HepG2 (cell line): ENCODE measurements at regions not wholly inside any gene's neighbourhood (a gene's known extent, or its start where the extent isn't known, plus 50 kb on each side); places are given as distances from the start of the nearest gene placed in this dataset.

Experiments used
- EED ChIP-seq: sonication (generic); formaldehyde crosslinking; IDR thresholded peaks from 2 replicates; pipeline ENCODE4 v1.5.0; 2020; ENCODE audit warnings: mild to moderate bottlenecking, missing genetic modification reagents
- EP300 ChIP-seq, 3 experiments: sonication (generic) in 1 of 3; formaldehyde crosslinking in 1 of 3; IDR thresholded peaks; 2 replicates each; pipeline versions ENCODE4 v1.5.1 to v1.6.1; 2011 to 2020; ENCODE audit warnings: low read depth in 2 of 3, low read length in 2 of 3, borderline replicate concordance in 1 of 3, improper control_type of control experiment in 1 of 3, mild to moderate bottlenecking in 1 of 3, missing genetic modification reagents in 1 of 3, moderate library complexity in 1 of 3
- FOSL1 ChIP-seq: sonication (generic); formaldehyde crosslinking; IDR thresholded peaks from 2 replicates; pipeline ENCODE4 v1.9.0; 2021; ENCODE audit warnings: missing genetic modification reagents, borderline replicate concordance
- FOXA3 ChIP-seq: IDR thresholded peaks from 2 replicates; pipeline ENCODE4 v1.6.1; 2016; ENCODE audit warnings: missing genetic modification reagents, missing compliant biosample characterization
- FOXK1 ChIP-seq: sonication (generic); formaldehyde crosslinking; IDR thresholded peaks from 2 replicates; pipeline ENCODE4 v1.4.0; 2020; ENCODE audit warnings: low read depth, missing genetic modification reagents, borderline replicate concordance
- FOXP1 ChIP-seq, 2 experiments: fragments of 450-650 bp in 1 of 2; IDR thresholded peaks; 2 replicates each; pipeline ENCODE4 v1.6.1; 2017 to 2018; ENCODE audit warnings: antibody characterized with exemption in 1 of 2
- HHEX ChIP-seq: IDR thresholded peaks from 2 replicates; pipeline ENCODE4 v1.6.1; 2016; ENCODE audit warnings: control low read depth
- IKZF4 ChIP-seq: sonication (generic); formaldehyde crosslinking; IDR thresholded peaks from 2 replicates; pipeline ENCODE4 v1.5.1; 2020; ENCODE audit warnings: borderline replicate concordance, mild to moderate bottlenecking, low read depth, missing genetic modification reagents; ENCODE audit errors: not compliant biosample characterization
- KDM6A ChIP-seq: IDR thresholded peaks from 2 replicates; pipeline ENCODE4 v1.6.1; 2016; ENCODE audit warnings: low read depth
- MIER2 ChIP-seq: IDR thresholded peaks from 2 replicates; pipeline ENCODE4 v1.6.1; 2016; ENCODE audit warnings: missing biosample characterization, missing genetic modification reagents
- MIXL1 ChIP-seq: IDR thresholded peaks from 2 replicates; pipeline ENCODE4 v1.6.1; 2016
- PPARG ChIP-seq: conservative IDR thresholded peaks from 2 replicates; pipeline ENCODE4 v1.6.1; 2016; ENCODE audit warnings: missing biosample characterization, missing genetic modification reagents
- REL ChIP-seq: sonication (generic); formaldehyde crosslinking; conservative IDR thresholded peaks from 2 replicates; pipeline ENCODE4 v1.8.0; 2022; ENCODE audit warnings: mild to moderate bottlenecking, missing genetic modification reagents, moderate library complexity
- RORA ChIP-seq: sonication (generic); formaldehyde crosslinking; IDR thresholded peaks from 2 replicates; pipeline ENCODE4 v1.5.0; 2020; ENCODE audit warnings: mild to moderate bottlenecking, missing genetic modification reagents, moderate library complexity
- SAP130 ChIP-seq: IDR thresholded peaks from 2 replicates; pipeline ENCODE4 v1.6.1; 2016; ENCODE audit warnings: low read depth
- SOX5 ChIP-seq: IDR thresholded peaks from 2 replicates; pipeline ENCODE4 v1.6.1; 2016; ENCODE audit warnings: borderline replicate concordance
- ZNF138 ChIP-seq: sonication (generic); formaldehyde crosslinking; IDR thresholded peaks from 2 replicates; pipeline ENCODE4 v1.5.0; 2020; ENCODE audit warnings: mild to moderate bottlenecking, low read depth, missing genetic modification reagents
- ZNF3 ChIP-seq: IDR thresholded peaks from 2 replicates; pipeline ENCODE4 v1.7.0; 2017; ENCODE audit warnings: inconsistent platforms
- ZNF652 ChIP-seq: IDR thresholded peaks from 2 replicates; pipeline ENCODE4 v1.6.1; 2016; ENCODE audit warnings: low read depth, borderline replicate concordance
- TF ChIP-seq, protein P1 (sequence below): sonication (generic); formaldehyde crosslinking; conservative IDR thresholded peaks from 2 replicates; pipeline ENCODE4 v1.4.0; 2020; ENCODE audit warnings: mild to moderate bottlenecking, missing genetic modification reagents, moderate library complexity
- TF ChIP-seq, protein P2 (sequence below): sonication (generic); formaldehyde crosslinking; conservative IDR thresholded peaks from 2 replicates; pipeline ENCODE4 v1.4.0; 2020; ENCODE audit warnings: missing genetic modification reagents
- TF ChIP-seq, protein P3 (sequence below): IDR thresholded peaks from 2 replicates; pipeline ENCODE4 v1.6.1; 2016; ENCODE audit warnings: low read depth
- TF ChIP-seq, protein P4 (sequence below): sonication (generic); formaldehyde crosslinking; IDR thresholded peaks from 2 replicates; pipeline ENCODE4 v1.4.0; 2020; ENCODE audit warnings: mild to moderate bottlenecking, missing genetic modification reagents

DNA sequence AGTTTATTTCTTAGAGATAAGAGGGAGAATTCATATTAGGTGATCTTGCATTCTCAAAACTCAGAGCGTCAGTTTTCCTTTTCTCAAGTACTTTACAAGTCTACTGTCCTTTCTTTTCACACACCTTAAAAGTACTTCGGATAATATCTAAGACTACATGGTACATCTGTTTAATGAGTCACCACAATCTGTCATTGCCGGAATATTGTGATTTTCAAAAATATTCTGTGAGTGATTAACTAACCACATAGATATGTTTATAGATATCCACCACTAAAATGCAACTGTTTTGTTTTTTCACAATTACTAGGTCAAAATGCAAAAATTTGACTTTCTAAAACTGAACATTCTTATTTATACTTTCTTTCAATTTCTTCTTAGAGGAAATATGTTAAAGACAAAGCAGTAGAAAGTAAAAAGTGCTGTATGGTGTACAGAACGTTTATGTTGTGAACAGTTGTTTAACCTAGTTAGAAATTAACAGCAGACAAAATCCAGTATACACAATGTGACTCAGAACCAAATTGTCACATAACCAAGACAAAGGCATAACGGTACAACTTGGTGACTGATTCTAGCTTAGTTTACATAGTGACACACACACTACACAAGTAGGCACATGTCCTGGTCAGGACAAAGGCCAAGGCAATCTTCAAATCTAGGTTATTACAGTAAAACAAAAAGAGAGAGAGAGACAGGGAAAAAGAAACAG, 482.9 kb downstream of the NAF1 start (continued):
- TF ChIP-seq, protein P1, sequence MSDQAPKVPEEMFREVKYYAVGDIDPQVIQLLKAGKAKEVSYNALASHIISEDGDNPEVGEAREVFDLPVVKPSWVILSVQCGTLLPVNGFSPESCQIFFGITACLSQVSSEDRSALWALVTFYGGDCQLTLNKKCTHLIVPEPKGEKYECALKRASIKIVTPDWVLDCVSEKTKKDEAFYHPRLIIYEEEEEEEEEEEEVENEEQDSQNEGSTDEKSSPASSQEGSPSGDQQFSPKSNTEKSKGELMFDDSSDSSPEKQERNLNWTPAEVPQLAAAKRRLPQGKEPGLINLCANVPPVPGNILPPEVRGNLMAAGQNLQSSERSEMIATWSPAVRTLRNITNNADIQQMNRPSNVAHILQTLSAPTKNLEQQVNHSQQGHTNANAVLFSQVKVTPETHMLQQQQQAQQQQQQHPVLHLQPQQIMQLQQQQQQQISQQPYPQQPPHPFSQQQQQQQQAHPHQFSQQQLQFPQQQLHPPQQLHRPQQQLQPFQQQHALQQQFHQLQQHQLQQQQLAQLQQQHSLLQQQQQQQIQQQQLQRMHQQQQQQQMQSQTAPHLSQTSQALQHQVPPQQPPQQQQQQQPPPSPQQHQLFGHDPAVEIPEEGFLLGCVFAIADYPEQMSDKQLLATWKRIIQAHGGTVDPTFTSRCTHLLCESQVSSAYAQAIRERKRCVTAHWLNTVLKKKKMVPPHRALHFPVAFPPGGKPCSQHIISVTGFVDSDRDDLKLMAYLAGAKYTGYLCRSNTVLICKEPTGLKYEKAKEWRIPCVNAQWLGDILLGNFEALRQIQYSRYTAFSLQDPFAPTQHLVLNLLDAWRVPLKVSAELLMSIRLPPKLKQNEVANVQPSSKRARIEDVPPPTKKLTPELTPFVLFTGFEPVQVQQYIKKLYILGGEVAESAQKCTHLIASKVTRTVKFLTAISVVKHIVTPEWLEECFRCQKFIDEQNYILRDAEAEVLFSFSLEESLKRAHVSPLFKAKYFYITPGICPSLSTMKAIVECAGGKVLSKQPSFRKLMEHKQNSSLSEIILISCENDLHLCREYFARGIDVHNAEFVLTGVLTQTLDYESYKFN (CRISPR knock-in tag), result peak; percentile 84
- no peak for TF ChIP-seq IKZF4 (CRISPR knock-in tag)
- no peak for TF ChIP-seq HHEX (CRISPR knock-in tag)
- TF ChIP-seq MIXL1 (CRISPR knock-in tag), result peak; percentile 52; the same call in 1 of the 2 replicates
- peak; percentile 75 for TF ChIP-seq SAP130 (CRISPR knock-in tag)
- TF ChIP-seq RORA (CRISPR knock-in tag), result no peak
- peak; percentile 53; the same call in 1 of the 2 replicates for TF ChIP-seq PPARG (CRISPR knock-in tag)
- 0 out of 2 replicates have a peak, but pooled peaks have one; percentile 28 for TF ChIP-seq MIER2
- peak; percentile 69; the same call in 1 of the 2 replicates for TF ChIP-seq FOXP1 (IDR thresholded peaks at IDR 0.05)
- TF ChIP-seq FOXP1 (CRISPR knock-in tag; IDR thresholded peaks at IDR 0.05), result peak; percentile 92
- peak; percentile 22; the same call in 1 of the 2 replicates for TF ChIP-seq KDM6A (CRISPR knock-in tag)
- TF ChIP-seq, protein P2, sequence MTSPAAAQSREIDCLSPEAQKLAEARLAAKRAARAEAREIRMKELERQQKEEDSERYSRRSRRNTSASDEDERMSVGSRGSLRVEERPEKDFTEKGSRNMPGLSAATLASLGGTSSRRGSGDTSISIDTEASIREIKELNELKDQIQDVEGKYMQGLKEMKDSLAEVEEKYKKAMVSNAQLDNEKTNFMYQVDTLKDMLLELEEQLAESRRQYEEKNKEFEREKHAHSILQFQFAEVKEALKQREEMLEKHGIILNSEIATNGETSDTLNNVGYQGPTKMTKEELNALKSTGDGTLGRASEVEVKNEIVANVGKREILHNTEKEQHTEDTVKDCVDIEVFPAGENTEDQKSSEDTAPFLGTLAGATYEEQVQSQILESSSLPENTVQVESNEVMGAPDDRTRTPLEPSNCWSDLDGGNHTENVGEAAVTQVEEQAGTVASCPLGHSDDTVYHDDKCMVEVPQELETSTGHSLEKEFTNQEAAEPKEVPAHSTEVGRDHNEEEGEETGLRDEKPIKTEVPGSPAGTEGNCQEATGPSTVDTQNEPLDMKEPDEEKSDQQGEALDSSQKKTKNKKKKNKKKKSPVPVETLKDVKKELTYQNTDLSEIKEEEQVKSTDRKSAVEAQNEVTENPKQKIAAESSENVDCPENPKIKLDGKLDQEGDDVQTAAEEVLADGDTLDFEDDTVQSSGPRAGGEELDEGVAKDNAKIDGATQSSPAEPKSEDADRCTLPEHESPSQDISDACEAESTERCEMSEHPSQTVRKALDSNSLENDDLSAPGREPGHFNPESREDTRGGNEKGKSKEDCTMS, result no peak
- TF ChIP-seq SOX5 (CRISPR knock-in tag), result peak; percentile 99
- TF ChIP-seq ZNF3, result no peak
- TF ChIP-seq, protein P3, sequence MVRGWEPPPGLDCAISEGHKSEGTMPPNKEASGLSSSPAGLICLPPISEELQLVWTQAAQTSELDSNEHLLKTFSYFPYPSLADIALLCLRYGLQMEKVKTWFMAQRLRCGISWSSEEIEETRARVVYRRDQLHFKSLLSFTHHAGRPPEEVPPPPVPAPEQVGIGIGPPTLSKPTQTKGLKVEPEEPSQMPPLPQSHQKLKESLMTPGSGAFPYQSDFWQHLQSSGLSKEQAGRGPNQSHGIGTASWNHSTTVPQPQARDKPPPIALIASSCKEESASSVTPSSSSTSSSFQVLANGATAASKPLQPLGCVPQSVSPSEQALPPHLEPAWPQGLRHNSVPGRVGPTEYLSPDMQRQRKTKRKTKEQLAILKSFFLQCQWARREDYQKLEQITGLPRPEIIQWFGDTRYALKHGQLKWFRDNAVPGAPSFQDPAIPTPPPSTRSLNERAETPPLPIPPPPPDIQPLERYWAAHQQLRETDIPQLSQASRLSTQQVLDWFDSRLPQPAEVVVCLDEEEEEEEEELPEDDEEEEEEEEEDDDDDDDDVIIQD (CRISPR knock-in tag), result peak; percentile 67; the same call in 1 of the 2 replicates
- TF ChIP-seq EED (CRISPR knock-in tag), result no peak
- TF ChIP-seq FOSL1 (CRISPR knock-in tag), result peak; percentile 70; the same call in 1 of the 2 replicates
- no peak for TF ChIP-seq REL (CRISPR knock-in tag)
- TF ChIP-seq, protein P4, sequence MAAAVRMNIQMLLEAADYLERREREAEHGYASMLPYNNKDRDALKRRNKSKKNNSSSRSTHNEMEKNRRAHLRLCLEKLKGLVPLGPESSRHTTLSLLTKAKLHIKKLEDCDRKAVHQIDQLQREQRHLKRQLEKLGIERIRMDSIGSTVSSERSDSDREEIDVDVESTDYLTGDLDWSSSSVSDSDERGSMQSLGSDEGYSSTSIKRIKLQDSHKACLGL, result no peak
- TF ChIP-seq ZNF652 (CRISPR knock-in tag), result no peak
- TF ChIP-seq FOXK1 (CRISPR knock-in tag), result peak; percentile 61; the same call in 1 of the 2 replicates
- peak in 1 of 2 experiments; percentile 72; a peak in 2 of 4 replicates for TF ChIP-seq EP300 (IDR thresholded peaks at IDR 0.05; ENCODE audit: low read depth in 2 of 2, low read length in 2 of 2)
- peak; percentile 63; the same call in 1 of the 2 replicates for TF ChIP-seq EP300 (CRISPR knock-in tag; IDR thresholded peaks at IDR 0.05; ENCODE audit: borderline replicate concordance)
- no peak for TF ChIP-seq ZNF138 (CRISPR knock-in tag)
- TF ChIP-seq FOXA3 (CRISPR knock-in tag), result peak; percentile 89
